HPDE6-E6E7 (cell line): ENCODE measurements at regions not wholly inside any gene's neighbourhood (a gene's known extent, or its start where the extent isn't known, plus 50 kb on each side); places are given as distances from the start of the nearest gene placed in this dataset.
"Not testable (repeated sequence)": the region's sequence is repeated elsewhere in the genome, so short reads cannot be mapped to it uniquely, and the experiment has no call there.

ENCODE experiments used
- DNase-seq: peaks from one replicate; pipeline ENCODE4 v3.0.0; 2011; ENCODE audit warnings: missing footprints; ENCODE audit errors: extremely low spot score

- no peak for DNase-seq
These were observed 2126.3 kb upstream of the ACO1 start for GRCh38 chr9:30258094-30258493.

DNA sequence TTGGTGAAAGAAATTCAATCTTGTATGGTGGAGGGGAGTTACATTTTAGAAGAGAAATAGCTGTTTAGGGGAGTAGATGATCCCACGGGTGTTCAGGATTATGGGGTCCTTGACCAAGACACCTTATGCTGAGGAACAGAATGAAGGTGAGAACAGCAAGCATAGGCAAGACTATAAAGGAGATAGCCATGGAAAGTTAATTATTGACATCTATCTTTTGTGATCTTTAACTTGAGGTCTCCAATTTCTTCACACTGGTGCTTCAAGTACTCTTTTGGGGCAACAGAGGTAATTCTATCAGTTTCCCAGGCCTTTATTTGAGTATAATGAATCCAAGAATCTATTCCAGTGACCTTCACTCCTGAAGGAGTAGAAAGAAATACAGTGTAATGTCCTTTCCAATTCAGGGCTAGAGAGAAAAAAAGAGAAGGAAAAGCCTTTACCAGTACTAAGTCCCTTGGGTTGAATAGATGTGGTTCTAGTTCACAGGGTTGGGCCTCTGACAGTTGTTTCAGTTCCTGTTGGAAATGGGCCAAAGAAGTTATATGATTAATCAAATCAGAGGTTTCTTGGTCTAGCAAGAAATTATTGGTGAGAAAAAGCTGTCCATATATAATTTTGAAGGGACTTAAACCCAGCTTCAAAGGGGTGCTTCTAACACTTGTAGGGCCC, 2104.1 kb upstream of the ACO1 start:
- no peak for DNase-seq

- no peak for DNase-seq
These were observed 2095.0 kb upstream of the ACO1 start for GRCh38 chr9:30289435-30289834.

GRCh38 chr9:30292026-30292425, 2092.4 kb upstream of the ACO1 start:
- not testable (repeated sequence) for DNase-seq

GRCh38 chr9:30293231-30293630, 2091.2 kb upstream of the ACO1 start:
- DNase-seq: no peak

DNA sequence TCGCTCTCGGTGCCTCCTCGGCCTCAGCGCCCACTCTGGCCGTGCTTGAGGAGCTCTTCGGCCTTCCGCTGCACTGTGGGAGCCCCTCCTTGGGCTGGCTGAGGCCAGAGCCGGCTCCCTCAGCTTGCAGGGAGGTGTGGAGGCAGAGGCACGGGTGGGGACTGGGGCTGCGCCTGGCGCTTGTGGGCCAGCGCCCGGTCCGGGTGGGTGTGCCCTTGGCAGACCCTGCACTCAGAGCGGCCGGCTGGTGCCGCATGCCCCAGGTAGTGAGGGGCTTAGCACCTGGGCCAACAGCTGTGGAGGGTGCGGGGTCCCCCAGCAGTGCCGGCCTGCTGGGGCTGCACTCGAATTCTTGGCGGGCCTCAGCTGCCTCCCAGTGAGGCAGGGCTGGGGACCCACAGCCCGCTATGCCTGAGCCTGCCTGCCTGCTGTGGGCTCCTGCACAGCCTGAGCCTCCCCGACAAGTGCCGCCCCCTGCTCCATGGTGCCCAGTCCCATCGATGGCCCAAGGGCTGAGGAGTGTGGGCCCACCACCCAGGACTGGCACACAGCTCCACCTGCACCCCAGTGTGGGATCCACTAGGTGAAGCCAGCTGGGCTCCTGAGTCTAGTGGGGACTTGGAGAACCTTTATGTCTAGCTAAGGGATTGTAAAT, 2085.2 kb upstream of the ACO1 start:
- DNase-seq: no peak

DNA sequence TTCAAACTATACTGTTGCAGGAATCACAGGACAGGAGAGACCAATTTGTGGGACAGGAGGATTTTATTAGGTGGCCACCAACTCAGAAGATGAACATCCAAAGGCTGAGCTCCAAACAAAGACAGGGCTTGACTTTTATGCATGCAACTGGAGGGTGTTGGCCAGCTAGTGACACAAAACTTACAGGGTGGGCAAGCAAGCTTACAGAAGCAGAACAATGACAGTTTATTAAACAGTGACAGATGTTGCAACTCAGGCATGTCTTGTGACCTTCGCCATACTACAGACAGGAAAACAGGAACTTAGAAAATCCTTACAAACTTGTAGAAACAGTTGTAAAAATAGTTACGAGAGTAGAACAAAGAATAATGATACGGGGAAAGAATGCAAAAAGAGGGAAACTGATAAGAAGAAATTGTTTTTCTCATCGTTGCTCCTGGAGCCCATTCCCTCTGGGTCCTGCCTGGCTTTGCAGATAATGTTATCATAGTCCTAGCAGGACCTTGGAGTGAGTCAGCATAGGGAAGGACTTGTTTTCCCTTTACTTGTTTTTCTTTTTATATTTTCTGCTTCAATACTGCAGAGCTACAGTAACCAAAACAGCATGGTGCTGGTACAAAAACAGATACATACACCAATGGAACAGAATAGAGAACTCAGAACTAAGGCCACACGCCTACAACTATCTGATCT, 2083.0 kb upstream of the ACO1 start:
- DNase-seq: no peak

DNA sequence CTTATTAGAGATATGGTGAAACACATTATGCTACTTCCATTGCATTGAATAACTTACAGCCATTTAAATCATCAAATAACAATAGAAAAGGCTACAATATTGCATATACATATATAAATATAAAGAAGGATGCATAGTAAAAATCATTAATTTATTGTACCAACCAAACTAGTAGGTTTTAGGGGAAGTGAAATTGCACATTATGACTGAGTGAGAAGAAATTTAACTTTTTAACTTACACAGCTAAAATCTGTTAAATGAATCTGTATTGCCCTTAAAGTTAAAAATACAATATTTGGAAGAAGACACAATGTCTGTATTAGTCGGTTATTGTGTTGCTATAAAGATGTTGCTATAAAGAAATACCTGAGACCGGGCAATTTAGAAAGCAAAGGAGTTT, 2073.7 kb upstream of the ACO1 start:
- DNase-seq: no peak

- no peak for DNase-seq
These were observed 2055.0 kb upstream of the ACO1 start for GRCh38 chr9:30329431-30329830.

GRCh38 chr9:30348904-30349303, 2035.5 kb upstream of the ACO1 start:
- DNase-seq: no peak

DNA sequence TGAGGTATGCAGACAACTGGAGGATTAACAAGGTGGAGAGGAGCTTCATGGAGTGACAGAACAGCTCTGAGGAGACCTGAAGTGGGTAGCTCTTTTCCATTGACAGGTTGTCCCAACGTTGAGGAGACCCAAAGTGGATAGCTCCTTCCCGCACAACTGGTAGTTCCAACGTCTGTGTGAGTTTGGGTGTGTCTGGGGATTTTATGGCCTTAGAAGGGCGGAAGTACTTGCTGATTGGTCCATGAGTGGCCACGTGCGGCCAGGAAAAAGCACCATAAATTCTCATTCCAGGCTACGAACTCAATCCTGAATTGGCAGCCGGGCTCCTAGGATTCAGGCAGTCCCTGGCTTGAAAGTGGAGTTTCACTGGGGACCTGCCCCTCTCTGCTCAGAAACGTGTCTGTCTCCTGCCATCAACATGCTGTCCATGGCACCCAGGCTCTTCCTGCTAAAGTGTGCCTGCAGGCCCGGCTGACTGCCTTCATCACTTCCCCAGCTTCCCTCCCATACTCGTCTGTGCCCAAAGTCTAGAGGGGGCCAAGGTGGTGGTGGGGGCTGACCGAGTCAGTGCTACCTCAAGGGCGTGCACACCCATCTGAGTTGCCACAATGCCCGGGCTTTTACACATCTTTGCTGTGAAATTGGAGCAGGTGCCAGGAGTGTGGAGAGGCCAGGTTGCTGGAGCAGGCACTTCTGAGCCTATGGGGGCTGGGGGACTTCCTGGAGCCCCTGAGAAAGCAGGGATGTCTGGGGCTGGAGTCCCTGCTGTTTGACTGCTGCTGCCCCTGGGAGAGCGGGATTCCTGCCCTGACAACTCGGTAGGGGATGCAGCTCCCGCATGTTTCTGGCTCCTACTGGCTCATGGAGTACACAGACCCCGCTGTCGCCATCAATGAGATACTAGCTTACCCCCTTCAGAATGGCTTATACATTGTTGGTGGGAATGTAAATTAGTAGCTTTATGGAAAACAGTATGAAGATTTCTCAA, 2034.6 kb upstream of the ACO1 start:
- no peak for DNase-seq

DNA sequence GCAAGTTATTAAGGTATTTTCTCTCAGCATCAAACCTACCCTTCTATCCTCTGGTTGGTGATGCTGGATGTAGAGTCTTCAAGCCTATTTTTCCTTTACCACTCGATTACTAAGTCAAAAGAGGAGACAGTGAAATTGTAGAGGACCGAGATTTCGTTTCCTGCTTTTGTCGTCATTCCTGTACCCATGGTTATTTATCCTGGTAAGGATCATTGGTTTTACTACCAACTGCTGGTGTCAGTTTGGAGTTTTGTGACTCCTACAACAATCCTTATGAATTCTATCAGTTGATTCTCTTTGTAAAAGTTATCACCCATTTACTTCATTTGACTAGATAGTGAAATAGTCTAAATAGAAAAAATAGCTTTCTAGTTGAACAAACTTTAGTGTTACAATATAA, 2028.2 kb upstream of the ACO1 start:
- no peak for DNase-seq

- DNase-seq: no peak
These were observed 2022.1 kb upstream of the ACO1 start for GRCh38 chr9:30362373-30362772.

GRCh38 chr9:30366140-30366539, 2018.3 kb upstream of the ACO1 start:
- not testable (repeated sequence) for DNase-seq

GRCh38 chr9:30382271-30382670, 2002.2 kb upstream of the ACO1 start:
- DNase-seq: no peak

- DNase-seq: no peak
These were observed 1974.2 kb upstream of the ACO1 start for GRCh38 chr9:30410273-30410672.

DNA sequence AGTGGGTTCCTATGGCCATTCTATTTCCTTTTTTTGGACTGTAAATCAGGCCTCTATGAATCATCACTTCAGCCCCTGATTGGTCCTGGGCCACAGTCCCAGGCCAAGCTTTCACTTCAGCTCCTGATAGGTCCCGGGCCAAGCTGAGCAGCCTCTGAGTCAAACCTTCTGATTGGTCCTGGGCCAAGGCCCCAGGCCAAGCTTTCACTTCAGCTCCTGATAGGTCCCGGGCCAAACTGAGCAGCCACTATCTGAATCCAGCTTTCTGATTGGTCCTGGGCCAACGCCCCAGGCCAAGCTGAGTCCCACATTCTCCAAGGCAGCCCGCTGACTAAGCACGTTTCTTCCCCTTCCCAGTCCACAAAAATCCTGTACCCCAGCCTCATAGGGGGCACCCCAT, 1972.9 kb upstream of the ACO1 start:
- no peak for DNase-seq

- no peak for DNase-seq
These were observed 1925.3 kb upstream of the ACO1 start for GRCh38 chr9:30459156-30459555.

DNA sequence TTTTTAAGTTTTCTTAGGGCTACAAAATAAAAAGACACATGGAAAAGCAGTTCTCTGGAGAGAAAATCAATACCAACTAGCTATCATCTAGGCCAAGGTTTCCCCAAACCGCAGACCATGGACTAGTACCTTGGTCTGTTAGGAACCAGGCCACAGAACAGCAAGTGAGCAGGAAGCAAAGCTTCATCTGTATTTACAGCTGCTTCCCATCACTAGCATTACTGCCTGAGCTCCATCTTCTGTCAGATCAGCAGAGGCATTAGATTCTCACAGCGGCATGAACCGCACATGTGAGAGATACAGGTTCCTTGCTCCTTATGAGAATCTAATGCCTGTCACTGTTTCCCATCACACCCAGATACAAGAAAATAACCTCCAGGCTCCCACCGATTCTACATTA, 1907.6 kb upstream of the ACO1 start:
- no peak for DNase-seq

DNA sequence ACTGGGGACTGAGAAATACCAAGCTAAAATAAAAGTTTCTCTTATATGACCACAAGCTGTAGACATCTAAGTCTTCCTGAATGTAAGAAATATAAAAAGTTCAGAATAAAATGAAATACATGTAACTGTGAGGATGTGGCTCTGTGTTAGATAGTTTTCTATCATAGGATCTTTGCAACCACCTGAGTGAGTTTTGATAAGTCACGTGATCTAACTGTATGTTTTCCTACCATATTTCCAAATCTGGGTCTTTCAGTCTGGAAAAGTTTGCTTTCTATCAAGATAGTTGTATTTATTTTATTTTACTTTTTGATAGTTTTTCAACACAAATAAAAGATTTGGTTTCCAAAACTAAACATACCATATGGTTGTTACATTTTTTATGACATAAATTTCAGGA, 1905.8 kb upstream of the ACO1 start:
- DNase-seq: no peak

GRCh38 chr9:30482499-30482898, 1901.9 kb upstream of the ACO1 start:
- no peak for DNase-seq

DNA sequence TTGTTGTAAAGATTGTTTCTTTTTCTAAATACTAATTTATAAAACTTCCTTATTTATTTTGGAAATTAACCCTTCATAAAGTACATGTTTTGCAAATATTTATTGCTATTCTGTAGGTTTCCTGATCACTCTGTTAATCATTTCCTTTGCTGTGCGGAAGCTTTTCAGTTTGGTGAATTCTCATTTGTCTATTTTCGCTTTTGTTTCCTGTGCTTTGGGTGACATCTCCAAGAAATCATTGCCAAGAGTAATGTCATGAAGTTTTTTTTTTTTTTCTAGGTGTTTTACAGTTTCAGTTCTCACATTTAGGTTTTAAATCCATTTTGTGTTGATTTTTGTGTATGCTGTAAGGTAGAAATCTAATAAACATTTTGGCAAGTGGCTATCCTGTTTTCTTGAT, 1899.8 kb upstream of the ACO1 start:
- no peak for DNase-seq
